Prostate gland (tissue), 2 donors: ENCODE measurements at regions not wholly inside any gene's neighbourhood (a gene's known extent, or its start where the extent isn't known, plus 50 kb on each side); places are given as distances from the start of the nearest gene placed in this dataset.

ENCODE experiments used
- DNase-seq: peaks from one replicate; pipeline ENCODE4 v3.0.0-alpha.2; 2019; ENCODE audit warnings: low spot score
- H3K27ac ChIP-seq, 2 donors: fragments of 200-600 bp; sonication (generic); 2 replicates each; pipeline ENCODE4 v1.5.1; 2017 to 2019
- H3K27me3 ChIP-seq: fragments of 200-600 bp; sonication (generic); replicated peaks from 2 replicates; pipeline ENCODE4 v1.5.1; 2019; ENCODE audit not compliant: insufficient read depth
- H3K36me3 ChIP-seq, 2 donors: fragments of 200-600 bp; sonication (generic); 1 replicate in 1 of 2; 2 replicates in 1 of 2; pipeline versions ENCODE4 v1.5.1 to v1.8.1; 2017 to 2019
- H3K4me1 ChIP-seq: fragments of 200-600 bp; sonication (generic); replicated peaks from 2 replicates; pipeline ENCODE4 v1.5.1; 2019
- H3K4me3 ChIP-seq, 2 donors: fragments of 200-600 bp; sonication (generic); 2 replicates each; pipeline ENCODE4 v1.5.1; 2017 to 2019
- H3K9me3 ChIP-seq: fragments of 200-600 bp; sonication (generic); 2 replicates; pipeline ENCODE4 v1.5.1; 2017
- CTCF ChIP-seq, 4 experiments: fragments of 200-600 bp in 2 of 4; fragments of 450-650 bp in 2 of 4; sonication (generic) in 2 of 4; IDR thresholded peaks; 1 replicate in 3 of 4; 2 replicates in 1 of 4; pipeline ENCODE4 v1.5.1; 2016 to 2019; ENCODE audit warnings: antibody characterized with exemption in 4 of 4, mild to moderate bottlenecking in 2 of 4, moderate library complexity in 2 of 4
- POLR2A ChIP-seq: fragments of 450-650 bp; IDR thresholded peaks from one replicate; pipeline ENCODE4 v1.6.1; 2016; ENCODE audit warnings: antibody characterized with exemption, mild to moderate bottlenecking
- POLR2AphosphoS5 ChIP-seq: sonication (generic); formaldehyde crosslinking; IDR thresholded peaks from one replicate; pipeline ENCODE4 v1.6.1; 2017; ENCODE audit warnings: antibody characterized with exemption
- WGBS: methylation state at CpG from one replicate; pipeline ENCODE4 v1.1.5; 2018; 5-methylcytosine and 5-hydroxymethylcytosine counted together
- intact Hi-C: fragments of 100-400 bp; cut with DNase I; formaldehyde crosslinking; loops from one replicate; pipeline ENCODE4 v1.14.2; 2022

GRCh38 chr2:59677158-59677557, 876.3 kb downstream of the BCL11A start:
- H3K27ac ChIP-seq, result no peak overlapping the region
- H3K27me3 ChIP-seq, result no peaks in the 10 kb centered on the region
- intact Hi-C loops, result no loop called here
- H3K4me3 ChIP-seq, result no peak overlapping the region
- H3K9me3 ChIP-seq, result no peaks in the 10 kb centered on the region
- DNase-seq, result no peak
- no peaks in the 10 kb centered on the region for H3K4me1 ChIP-seq
- WGBS, result 84% methylated on average over 2 of the region's 2 CpGs
- no peak for TF ChIP-seq POLR2A
- TF ChIP-seq POLR2AphosphoS5, result no peak
- no peak for TF ChIP-seq CTCF (IDR thresholded peaks at IDR 0.05)
- H3K36me3 ChIP-seq, result no peaks in the 10 kb centered on the region

DNA sequence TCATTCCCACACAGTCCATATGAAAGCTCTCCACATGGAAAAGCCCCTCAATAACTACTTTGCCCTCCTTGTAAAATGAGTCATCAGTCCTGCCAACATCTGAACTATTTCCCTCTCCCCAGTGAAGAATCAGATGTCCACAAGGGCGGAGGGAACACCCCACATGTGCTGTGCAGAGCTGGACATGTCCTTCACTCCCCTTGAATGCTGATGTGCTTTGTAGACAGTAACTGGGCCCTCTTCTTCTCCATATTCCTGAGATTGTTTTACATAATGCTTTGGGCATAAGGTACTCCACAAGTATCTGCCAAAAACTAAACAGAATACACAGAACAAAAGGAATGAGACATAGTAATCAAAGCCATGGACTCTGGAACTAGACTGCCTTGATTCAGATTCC, 879.4 kb downstream of the BCL11A start:
- Histone ChIP-seq H3K27ac (no peak overlapping the region), H3K9me3 (no peaks in the 10 kb centered on the region), H3K4me3 (no peak overlapping the region), H3K4me1 (no peaks in the 10 kb centered on the region), H3K36me3 (no peaks in the 10 kb centered on the region), H3K27me3 (no peaks in the 10 kb centered on the region)
- intact Hi-C loops, result no loop called here
- no peak for DNase-seq
- WGBS, result 95% methylated on average over 1 of the region's 1 CpG
- TF ChIP-seq POLR2AphosphoS5, result no peak
- TF ChIP-seq CTCF (IDR thresholded peaks at IDR 0.05), result no peak
- TF ChIP-seq POLR2A, result no peak

- no peaks in the 10 kb centered on the region for H3K36me3 ChIP-seq
- intact Hi-C loops, result no loop called here
- H3K9me3 ChIP-seq, result no peaks in the 10 kb centered on the region
- DNase-seq, result no peak
- TF ChIP-seq CTCF (IDR thresholded peaks at IDR 0.05) (no peak), POLR2AphosphoS5 (no peak), POLR2A (no peak)
- no peak overlapping the region for H3K4me3 ChIP-seq
- 78% methylated on average over 10 of the region's 10 CpGs for WGBS
- H3K27me3 ChIP-seq, result no peaks in the 10 kb centered on the region
- H3K27ac ChIP-seq, result no peak overlapping the region
- H3K4me1 ChIP-seq, result no peaks in the 10 kb centered on the region
Observed at GRCh38 chr2:59665021-59665420, 888.4 kb downstream of the BCL11A start.

DNA sequence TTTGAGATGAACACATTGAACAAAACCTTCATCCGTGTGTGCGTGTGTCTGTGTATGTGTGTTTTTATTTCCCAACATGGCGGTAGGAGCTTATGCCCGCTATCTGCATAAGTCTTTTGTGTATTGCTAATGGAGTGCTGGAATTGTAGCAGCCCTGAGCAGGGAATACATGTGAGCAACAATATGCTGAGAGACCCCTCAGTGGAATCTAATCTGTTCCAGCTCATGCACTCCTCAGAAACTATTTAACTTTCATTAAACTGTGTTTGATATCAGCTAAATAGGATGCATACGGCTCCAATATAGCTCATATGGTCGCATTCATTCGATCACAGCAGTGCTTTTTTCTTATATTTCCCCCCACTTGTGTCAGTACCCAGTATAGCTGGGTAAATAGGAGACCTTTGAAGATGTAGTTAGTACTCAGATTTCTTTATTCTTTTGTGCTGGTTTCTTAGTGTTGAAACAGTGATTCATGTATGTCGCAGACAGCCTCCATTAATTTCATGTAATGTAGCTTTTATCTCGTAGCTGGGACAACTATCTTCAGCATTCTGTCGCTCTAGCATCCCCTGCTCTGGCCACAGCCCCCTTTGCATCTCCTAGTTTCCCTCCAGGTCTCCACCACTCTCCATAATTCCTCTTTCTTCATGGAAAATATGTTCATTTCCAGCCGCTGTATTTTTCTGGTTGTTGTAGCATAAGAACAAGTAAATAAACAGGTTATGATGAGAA, 891.2 kb downstream of the BCL11A start:
- H3K9me3 ChIP-seq, result no peaks in the 10 kb centered on the region
- no peak for DNase-seq
- intact Hi-C loops, result no loop called here
- no peak overlapping the region for H3K4me3 ChIP-seq
- 81% methylated on average over 11 of the region's 11 CpGs for WGBS
- no peaks in the 10 kb centered on the region for H3K4me1 ChIP-seq
- no peaks in the 10 kb centered on the region for H3K27me3 ChIP-seq
- H3K36me3 ChIP-seq, result no peaks in the 10 kb centered on the region
- H3K27ac ChIP-seq, result no peak overlapping the region
- TF ChIP-seq POLR2AphosphoS5, result no peak
- no peak for TF ChIP-seq CTCF (IDR thresholded peaks at IDR 0.05)
- TF ChIP-seq POLR2A, result no peak

GRCh38 chr2:59660262-59660661, 893.2 kb downstream of the BCL11A start:
- 85% methylated on average over 4 of the region's 4 CpGs for WGBS
- no peak for DNase-seq

More at GRCh38 chr2:59660262-59660661, 893.2 kb downstream of the BCL11A start:
- TF ChIP-seq POLR2A (no peak), POLR2AphosphoS5 (no peak)
- Histone ChIP-seq H3K9me3 (no peaks in the 10 kb centered on the region), H3K36me3 (no peaks in the 10 kb centered on the region), H3K4me3 (no peak overlapping the region), H3K27ac (no peak overlapping the region), H3K27me3 (no peaks in the 10 kb centered on the region), H3K4me1 (no peaks in the 10 kb centered on the region)
- intact Hi-C loops, result no loop called here
